Left ventricle myocardium inferior (tissue), 1 donor: ENCODE measurements at regions not wholly inside any gene's neighbourhood (a gene's known extent, or its start where the extent isn't known, plus 50 kb on each side); places are given as distances from the start of the nearest gene placed in this dataset.

Experiments used
- DNase-seq: peaks from one replicate; pipeline ENCODE4 v3.0.0-alpha.2; 2020
- H3K27ac ChIP-seq: fragments of 200-600 bp; replicated peaks from 2 replicates; pipeline ENCODE4 v1.8.0; 2021
- H3K27me3 ChIP-seq: fragments of 200-600 bp; 2 replicates; pipeline ENCODE4 v1.8.0; 2021; ENCODE audit warnings: low read depth
- H3K36me3 ChIP-seq: fragments of 200-600 bp; 2 replicates; pipeline ENCODE4 v1.8.0; 2021
- H3K4me1 ChIP-seq: fragments of 200-600 bp; 2 replicates; pipeline ENCODE4 v1.8.0; 2021
- H3K4me3 ChIP-seq: fragments of 200-600 bp; 2 replicates; pipeline ENCODE4 v1.8.0; 2021; ENCODE audit warnings: mild to moderate bottlenecking, moderate library complexity
- H3K9me3 ChIP-seq: fragments of 200-600 bp; replicated peaks from 2 replicates; pipeline ENCODE4 v1.8.0; 2021
- intact Hi-C: fragments of 100-400 bp; cut with micrococcal nuclease; formaldehyde crosslinking; loops from one replicate; pipeline ENCODE4 v1.11.0; 2022
- TF ChIP-seq, protein P1 (sequence below): fragments of 200-600 bp; IDR thresholded peaks from 2 replicates; pipeline ENCODE4 v1.8.0; 2021; ENCODE audit warnings: antibody characterized with exemption, mild to moderate bottlenecking, borderline replicate concordance
- donor health status: DM: no; HTN: yes; CAD: no; lungs with severe emphysema.

DNA sequence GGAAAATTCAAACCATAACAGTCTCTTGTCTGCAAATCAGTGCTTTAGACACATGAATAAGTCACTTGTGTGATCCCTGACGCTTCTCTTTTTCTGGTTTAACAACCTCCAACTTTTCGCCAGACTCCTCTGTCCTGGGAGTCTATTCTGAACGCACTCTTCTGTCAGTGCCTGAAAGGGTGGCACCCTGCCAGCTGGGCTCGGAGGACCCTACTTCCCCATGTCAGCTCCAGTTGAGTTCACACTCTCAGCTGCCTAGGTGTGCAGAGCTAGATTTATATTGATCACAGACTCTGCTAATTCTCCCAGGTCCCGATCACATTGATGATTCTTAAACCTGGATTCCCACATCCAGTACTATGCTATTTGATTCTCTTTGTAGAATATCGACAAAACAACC lies 649.1 kb downstream of the BNC2 start:
- intact Hi-C loops, result no loop called here
- Histone ChIP-seq H3K4me1 (peaks cover 9% of the 10 kb centered on the region), H3K27ac (peak overlapping the region; percentile 20), H3K9me3 (peaks cover 11% of the 10 kb centered on the region), H3K36me3 (no peaks in the 10 kb centered on the region), H3K4me3 (no peak overlapping the region), H3K27me3 (peaks cover 18% of the 10 kb centered on the region)
- TF ChIP-seq, protein P1, sequence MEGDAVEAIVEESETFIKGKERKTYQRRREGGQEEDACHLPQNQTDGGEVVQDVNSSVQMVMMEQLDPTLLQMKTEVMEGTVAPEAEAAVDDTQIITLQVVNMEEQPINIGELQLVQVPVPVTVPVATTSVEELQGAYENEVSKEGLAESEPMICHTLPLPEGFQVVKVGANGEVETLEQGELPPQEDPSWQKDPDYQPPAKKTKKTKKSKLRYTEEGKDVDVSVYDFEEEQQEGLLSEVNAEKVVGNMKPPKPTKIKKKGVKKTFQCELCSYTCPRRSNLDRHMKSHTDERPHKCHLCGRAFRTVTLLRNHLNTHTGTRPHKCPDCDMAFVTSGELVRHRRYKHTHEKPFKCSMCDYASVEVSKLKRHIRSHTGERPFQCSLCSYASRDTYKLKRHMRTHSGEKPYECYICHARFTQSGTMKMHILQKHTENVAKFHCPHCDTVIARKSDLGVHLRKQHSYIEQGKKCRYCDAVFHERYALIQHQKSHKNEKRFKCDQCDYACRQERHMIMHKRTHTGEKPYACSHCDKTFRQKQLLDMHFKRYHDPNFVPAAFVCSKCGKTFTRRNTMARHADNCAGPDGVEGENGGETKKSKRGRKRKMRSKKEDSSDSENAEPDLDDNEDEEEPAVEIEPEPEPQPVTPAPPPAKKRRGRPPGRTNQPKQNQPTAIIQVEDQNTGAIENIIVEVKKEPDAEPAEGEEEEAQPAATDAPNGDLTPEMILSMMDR, result no peak
- peak; percentile 46 for DNase-seq

DNA sequence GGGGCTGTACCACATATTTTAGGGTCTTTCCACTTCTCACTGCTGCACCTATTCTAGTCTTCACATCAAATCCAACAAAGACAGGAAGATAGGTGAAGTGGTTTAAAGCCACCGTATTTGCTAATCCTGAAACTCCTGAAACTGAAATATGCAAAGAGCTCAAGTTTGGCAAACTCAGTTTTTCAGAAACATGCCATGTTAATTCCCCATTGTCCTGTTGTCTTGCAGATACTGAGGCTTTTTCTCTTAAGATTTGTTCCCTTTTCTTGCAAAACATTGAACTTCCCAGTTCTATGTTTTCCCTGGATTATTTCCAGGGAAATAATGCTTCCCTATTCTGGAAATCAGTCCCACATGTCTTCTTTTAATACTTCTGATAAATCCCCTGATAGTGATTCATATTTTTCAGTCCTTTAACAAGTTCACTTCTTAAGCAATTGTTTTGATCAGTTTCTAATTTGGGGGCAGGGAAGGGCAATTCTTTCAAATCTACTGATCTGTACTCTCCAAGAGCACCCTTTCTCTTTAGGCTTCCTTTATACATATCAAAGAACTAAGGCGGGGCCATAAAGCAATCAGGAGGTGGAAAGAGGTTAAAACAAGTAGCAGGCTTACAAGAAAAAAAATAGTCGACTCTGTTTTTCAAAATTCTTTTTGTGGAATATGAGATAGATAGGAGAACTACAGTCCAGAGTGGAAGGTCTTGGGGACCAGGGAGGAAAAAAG lies 648.5 kb downstream of the BNC2 start:
- DNase-seq, result no peak
- Histone ChIP-seq H3K27me3 (peaks cover 18% of the 10 kb centered on the region), H3K4me3 (no peak overlapping the region), H3K27ac (peak overlapping the region; percentile 20), H3K36me3 (no peaks in the 10 kb centered on the region), H3K9me3 (peaks cover 12% of the 10 kb centered on the region), H3K4me1 (peaks cover 9% of the 10 kb centered on the region)
- intact Hi-C loops, result no loop called here
- TF ChIP-seq, protein P1, result no peak

DNA sequence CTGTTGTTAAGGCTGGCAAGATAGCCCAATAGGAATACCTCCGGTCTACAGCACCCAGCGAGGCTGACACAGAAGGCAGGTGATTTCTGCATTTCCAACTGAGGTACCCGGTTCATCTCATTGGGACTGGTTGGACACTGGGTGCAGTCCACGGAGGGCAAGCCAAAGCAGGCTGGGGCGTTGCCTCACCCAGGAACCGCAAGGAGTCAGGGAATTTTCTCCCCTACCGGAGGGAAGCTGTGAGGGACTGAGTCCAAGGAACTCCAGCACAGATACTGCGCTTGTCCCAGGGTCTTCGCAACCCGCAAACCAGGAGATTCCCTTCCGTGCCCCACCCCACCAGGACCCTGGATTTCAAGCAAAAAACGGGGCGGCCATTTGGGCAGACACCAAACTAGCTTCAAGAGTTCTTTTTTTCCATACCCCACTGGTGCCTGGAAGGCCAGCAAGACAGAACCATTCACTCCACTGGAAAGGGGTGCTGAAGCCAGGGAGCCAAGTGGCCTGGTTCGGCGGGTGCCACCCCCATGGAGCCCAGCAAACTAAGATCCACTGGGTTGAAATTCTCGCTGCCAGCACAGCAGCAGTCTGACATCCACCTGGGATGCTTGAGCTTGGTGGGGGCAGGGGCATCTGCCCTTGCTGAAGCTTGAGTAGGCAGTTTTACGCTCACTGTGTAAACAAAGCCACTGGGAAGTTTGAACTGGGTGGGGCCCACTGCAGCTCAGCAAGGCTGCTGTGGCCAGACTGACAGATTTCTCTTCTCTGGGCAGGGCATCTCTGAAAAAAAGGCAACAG lies 647.2 kb downstream of the BNC2 start:
- Histone ChIP-seq H3K9me3 (peaks cover 16% of the 10 kb centered on the region), H3K4me3 (no peak overlapping the region), H3K36me3 (no peaks in the 10 kb centered on the region), H3K4me1 (peaks cover 9% of the 10 kb centered on the region), H3K27me3 (peaks cover 18% of the 10 kb centered on the region), H3K27ac (no peak overlapping the region)
- TF ChIP-seq, protein P1, result no peak
- intact Hi-C loops, result no loop called here
- no peak for DNase-seq

DNA sequence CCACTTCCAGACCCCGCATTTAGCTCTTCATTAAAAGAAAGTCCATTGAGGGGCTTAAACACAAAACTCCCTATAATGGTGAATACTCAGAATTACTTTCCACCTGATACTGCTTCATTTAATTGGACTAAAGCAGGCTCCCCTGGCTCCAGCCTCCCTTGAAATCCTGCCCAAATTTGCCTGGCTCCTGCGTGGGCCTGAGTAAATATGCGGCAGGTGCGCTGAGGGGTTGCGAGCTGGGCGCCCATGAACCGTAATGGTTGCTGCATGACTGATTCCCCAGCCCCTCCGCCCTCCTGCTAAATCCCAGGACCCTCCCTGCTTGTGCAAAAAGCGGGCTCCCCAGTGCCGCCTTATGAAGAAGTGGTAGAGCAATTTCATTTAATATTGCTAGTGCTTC lies 639.7 kb downstream of the BNC2 start:
- Histone ChIP-seq H3K27ac (no peak overlapping the region), H3K4me1 (peaks cover under 1% of the 10 kb centered on the region), H3K27me3 (no peaks in the 10 kb centered on the region), H3K9me3 (peaks cover 18% of the 10 kb centered on the region), H3K4me3 (no peak overlapping the region), H3K36me3 (no peaks in the 10 kb centered on the region)
- DNase-seq, result no peak
- TF ChIP-seq, protein P1, result no peak
- intact Hi-C loops, result no loop called here

DNA sequence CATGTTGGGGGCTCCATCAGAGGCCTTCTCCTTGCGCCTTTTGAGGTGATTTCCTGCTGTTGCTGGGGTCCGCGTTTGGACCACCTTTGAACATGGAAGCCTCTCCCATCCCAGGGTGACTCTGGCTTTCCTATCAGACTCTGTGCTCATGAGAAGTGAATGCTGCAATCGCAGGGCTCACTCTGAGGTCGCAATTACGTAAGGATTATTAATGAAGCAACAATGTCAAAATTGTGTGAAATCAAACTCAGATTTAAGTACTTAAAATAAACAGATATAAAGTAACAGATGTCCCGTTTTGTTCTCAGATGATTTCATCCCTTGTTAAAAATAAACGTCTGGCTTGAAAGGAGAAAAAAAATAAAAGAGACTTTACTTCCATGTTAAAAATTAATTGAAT lies 634.2 kb downstream of the BNC2 start:
- intact Hi-C loops, result no loop called here
- Histone ChIP-seq H3K4me3 (no peak overlapping the region), H3K36me3 (no peaks in the 10 kb centered on the region), H3K9me3 (no peaks in the 10 kb centered on the region), H3K27ac (peak overlapping the region; percentile 54), H3K27me3 (no peaks in the 10 kb centered on the region), H3K4me1 (peaks cover 5% of the 10 kb centered on the region)
- TF ChIP-seq, protein P1, result no peak
- DNase-seq, result no peak
